Activated CD8-positive, alpha-beta T cell treated with anti-CD3 and anti-CD28 coated beads, Interleukin-2, amount 10 ng/mL, durations not matched to agents 7 days and 5 days (primary cell): ENCODE measurements at regions not wholly inside any gene's neighbourhood (a gene's known extent, or its start where the extent isn't known, plus 50 kb on each side); places are given as distances from the start of the nearest gene placed in this dataset.

Source experiments
- ATAC-seq: fragments of 150-1000 bp; cut with Tn5 transposase; one replicate; pipeline ENCODE4 v1.10.0; 2021; ENCODE audit warnings: moderate library complexity
- CTCF ChIA-PET: fragments of 350-600 bp; sonication (Branson Sonifier 250); formaldehyde crosslinking; loops from one replicate; lab custom pipeline; 2021; ENCODE audit warnings: antibody characterized with exemption; lab: Charles Lee
- POLR2A ChIA-PET: fragments of 350-600 bp; sonication (Branson Sonifier 250); formaldehyde crosslinking; loops from one replicate; lab custom pipeline; 2021; ENCODE audit warnings: antibody characterized with exemption; lab: Charles Lee
- DNase-seq: peaks from one replicate; pipeline ENCODE4 v3.0.0-alpha.2; 2020
- H3K27ac Mint-ChIP-seq: one replicate; pipeline ENCODE4 v1.8.0; 2021; ENCODE audit warnings: mild to moderate bottlenecking, mixed read lengths
- H3K27me3 Mint-ChIP-seq: one replicate; pipeline ENCODE4 v1.8.0; 2021; ENCODE audit warnings: low read depth, mixed read lengths
- H3K36me3 Mint-ChIP-seq: one replicate; pipeline ENCODE4 v1.8.0; 2021; ENCODE audit warnings: low read depth, mixed read lengths
- H3K4me1 Mint-ChIP-seq: one replicate; pipeline ENCODE4 v1.8.0; 2021; ENCODE audit warnings: low read depth, mixed read lengths
- H3K4me3 Mint-ChIP-seq: one replicate; pipeline ENCODE4 v1.8.0; 2021; ENCODE audit warnings: mild to moderate bottlenecking, mixed read lengths
- H3K9me3 Mint-ChIP-seq: one replicate; pipeline ENCODE4 v1.8.0; 2022; ENCODE audit warnings: mixed read lengths; ENCODE audit not compliant: insufficient read depth

GRCh38 chr12:97200181-97200580, 262.4 kb upstream of the RMST start:
- no peak for ATAC-seq
- POLR2A ChIA-PET = no interaction called here

GRCh38 chr12:97203408-97203807, 259.2 kb upstream of the RMST start:
- Mint-ChIP-seq H3K36me3 (no peaks in the 10 kb centered on the region), H3K4me3 (no peak overlapping the region), H3K27me3 (no peaks in the 10 kb centered on the region), H3K9me3 (peaks cover 4% of the 10 kb centered on the region), H3K4me1 (no peaks in the 10 kb centered on the region), H3K27ac (no peak overlapping the region)
- ATAC-seq (no peak), DNase-seq (no peak)
- ChIA-PET CTCF (no interaction called here), POLR2A (no interaction called here)

More at GRCh38 chr12:97200181-97200580, 262.4 kb upstream of the RMST start:
- H3K36me3 Mint-ChIP-seq = no peaks in the 10 kb centered on the region
- H3K9me3 Mint-ChIP-seq = peaks cover 4% of the 10 kb centered on the region
- CTCF ChIA-PET = no interaction called here
- H3K4me3 Mint-ChIP-seq = no peak overlapping the region
- no peak for DNase-seq
- no peaks in the 10 kb centered on the region for H3K27me3 Mint-ChIP-seq
- no peak overlapping the region for H3K27ac Mint-ChIP-seq
- no peaks in the 10 kb centered on the region for H3K4me1 Mint-ChIP-seq

- no peak for DNase-seq
- no peak overlapping the region for H3K27ac Mint-ChIP-seq
- H3K4me1 Mint-ChIP-seq = no peaks in the 10 kb centered on the region
- ChIA-PET POLR2A (no interaction called here), CTCF (no interaction called here)
- H3K9me3 Mint-ChIP-seq = no peaks in the 10 kb centered on the region
- no peaks in the 10 kb centered on the region for H3K36me3 Mint-ChIP-seq
- ATAC-seq = no peak
- H3K4me3 Mint-ChIP-seq = no peak overlapping the region
- H3K27me3 Mint-ChIP-seq = no peaks in the 10 kb centered on the region
These were observed 252.6 kb upstream of the RMST start for GRCh38 chr12:97209997-97210396.

- POLR2A ChIA-PET = no interaction called here
- Mint-ChIP-seq H3K27me3 (no peaks in the 10 kb centered on the region), H3K4me3 (no peak overlapping the region), H3K27ac (no peak overlapping the region), H3K36me3 (no peaks in the 10 kb centered on the region), H3K4me1 (no peaks in the 10 kb centered on the region), H3K9me3 (no peaks in the 10 kb centered on the region)
- CTCF ChIA-PET = no interaction called here
- ATAC-seq (no peak), DNase-seq (no peak)
These were observed 251.1 kb upstream of the RMST start for GRCh38 chr12:97211416-97211930.

GRCh38 chr12:97216848-97217247, 245.8 kb upstream of the RMST start:
- Mint-ChIP-seq H3K27ac (no peak overlapping the region), H3K9me3 (no peaks in the 10 kb centered on the region), H3K4me3 (no peak overlapping the region), H3K36me3 (no peaks in the 10 kb centered on the region), H3K4me1 (no peaks in the 10 kb centered on the region), H3K27me3 (no peaks in the 10 kb centered on the region)
- ChIA-PET CTCF (no interaction called here), POLR2A (no interaction called here)
- ATAC-seq (no peak), DNase-seq (no peak)

- DNase-seq (no peak), ATAC-seq (no peak)
- Mint-ChIP-seq H3K27ac (no peak overlapping the region), H3K9me3 (no peaks in the 10 kb centered on the region), H3K36me3 (no peaks in the 10 kb centered on the region), H3K4me1 (no peaks in the 10 kb centered on the region), H3K4me3 (no peak overlapping the region), H3K27me3 (no peaks in the 10 kb centered on the region)
- ChIA-PET POLR2A (no interaction called here), CTCF (no interaction called here)
These were observed 240.2 kb upstream of the RMST start for GRCh38 chr12:97222391-97222790.

- Mint-ChIP-seq H3K27me3 (no peaks in the 10 kb centered on the region), H3K27ac (no peak overlapping the region), H3K4me1 (no peaks in the 10 kb centered on the region), H3K4me3 (no peak overlapping the region), H3K36me3 (no peaks in the 10 kb centered on the region), H3K9me3 (no peaks in the 10 kb centered on the region)
- no peak for ATAC-seq
- ChIA-PET CTCF (no interaction called here), POLR2A (no interaction called here)
- DNase-seq = no peak
These were observed 239.2 kb upstream of the RMST start for GRCh38 chr12:97223419-97223818.

GRCh38 chr12:97229004-97229403, 233.6 kb upstream of the RMST start:
- ChIA-PET CTCF (no interaction called here), POLR2A (no interaction called here)
- Mint-ChIP-seq H3K4me1 (no peaks in the 10 kb centered on the region), H3K36me3 (no peaks in the 10 kb centered on the region), H3K27me3 (no peaks in the 10 kb centered on the region), H3K27ac (no peak overlapping the region), H3K9me3 (no peaks in the 10 kb centered on the region), H3K4me3 (no peak overlapping the region)
- DNase-seq = no peak
- no peak for ATAC-seq

- H3K27ac Mint-ChIP-seq = no peak overlapping the region
- H3K27me3 Mint-ChIP-seq = no peaks in the 10 kb centered on the region
- no peaks in the 10 kb centered on the region for H3K9me3 Mint-ChIP-seq
- H3K36me3 Mint-ChIP-seq = no peaks in the 10 kb centered on the region
- ATAC-seq (no peak), DNase-seq (no peak)
- H3K4me3 Mint-ChIP-seq = no peak overlapping the region
- ChIA-PET POLR2A (no interaction called here), CTCF (no interaction called here)
- H3K4me1 Mint-ChIP-seq = no peaks in the 10 kb centered on the region
These were observed 227.5 kb upstream of the RMST start for GRCh38 chr12:97235102-97235501.

- POLR2A ChIA-PET = no interaction called here
- DNase-seq (no peak), ATAC-seq (no peak)
- CTCF ChIA-PET = no interaction called here
- Mint-ChIP-seq H3K4me1 (no peaks in the 10 kb centered on the region), H3K27ac (no peak overlapping the region), H3K27me3 (no peaks in the 10 kb centered on the region), H3K36me3 (no peaks in the 10 kb centered on the region), H3K4me3 (no peak overlapping the region), H3K9me3 (no peaks in the 10 kb centered on the region)
These were observed 216.2 kb upstream of the RMST start for GRCh38 chr12:97246368-97246767.

GRCh38 chr12:97250483-97250882, 212.1 kb upstream of the RMST start:
- no peaks in the 10 kb centered on the region for H3K36me3 Mint-ChIP-seq
- ChIA-PET CTCF (no interaction called here), POLR2A (no interaction called here)
- no peak overlapping the region for H3K4me3 Mint-ChIP-seq
- H3K4me1 Mint-ChIP-seq = no peaks in the 10 kb centered on the region
- no peak overlapping the region for H3K27ac Mint-ChIP-seq
- DNase-seq = no peak
- no peaks in the 10 kb centered on the region for H3K9me3 Mint-ChIP-seq
- no peaks in the 10 kb centered on the region for H3K27me3 Mint-ChIP-seq
- ATAC-seq = no peak

GRCh38 chr12:97257726-97258125, 204.9 kb upstream of the RMST start:
- H3K4me1 Mint-ChIP-seq = no peaks in the 10 kb centered on the region
- no peaks in the 10 kb centered on the region for H3K27me3 Mint-ChIP-seq
- H3K36me3 Mint-ChIP-seq = no peaks in the 10 kb centered on the region
- H3K9me3 Mint-ChIP-seq = no peaks in the 10 kb centered on the region
- POLR2A ChIA-PET = no interaction called here
- CTCF ChIA-PET = no interaction called here
- no peak for ATAC-seq
- no peak overlapping the region for H3K4me3 Mint-ChIP-seq
- no peak overlapping the region for H3K27ac Mint-ChIP-seq
- no peak for DNase-seq

- H3K9me3 Mint-ChIP-seq = no peaks in the 10 kb centered on the region
- ATAC-seq (no peak), DNase-seq (no peak)
- ChIA-PET POLR2A (no interaction called here), CTCF (no interaction called here)
- H3K27me3 Mint-ChIP-seq = no peaks in the 10 kb centered on the region
- H3K4me3 Mint-ChIP-seq = no peak overlapping the region
- H3K27ac Mint-ChIP-seq = no peak overlapping the region
- H3K4me1 Mint-ChIP-seq = no peaks in the 10 kb centered on the region
- H3K36me3 Mint-ChIP-seq = no peaks in the 10 kb centered on the region
These were observed 203.5 kb upstream of the RMST start for GRCh38 chr12:97259098-97259497.
